ENCODE measurements at regions not wholly inside any gene's neighbourhood (a gene's known extent, or its start where the extent isn't known, plus 50 kb on each side); places are given as distances from the start of the nearest gene placed in this dataset.
A peak's percentile ranks its signal among the peaks of the same experiment; 100 is the strongest.

DNA sequence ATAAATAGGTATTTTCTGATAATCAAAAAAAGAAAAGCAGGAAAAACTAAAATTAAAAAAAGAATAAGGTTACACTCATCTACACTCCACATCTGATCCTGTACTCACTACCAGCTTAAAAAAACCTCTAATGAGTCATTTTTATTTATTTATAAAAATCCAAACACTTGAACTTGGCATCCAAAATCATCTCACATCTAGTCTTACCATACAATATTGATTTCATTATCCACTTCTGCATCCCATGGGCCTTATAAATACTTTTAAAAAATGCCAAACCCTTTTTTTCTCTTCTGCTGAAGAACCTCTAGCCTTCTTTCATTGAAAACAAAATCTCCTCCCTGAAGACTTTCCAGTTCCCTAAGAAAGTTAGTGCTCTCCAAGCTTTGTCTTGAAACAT is 109.7 kb downstream of the TMTC3 start:
- DNase-seq (ENCODE audit: low spot score): no peak

DNA sequence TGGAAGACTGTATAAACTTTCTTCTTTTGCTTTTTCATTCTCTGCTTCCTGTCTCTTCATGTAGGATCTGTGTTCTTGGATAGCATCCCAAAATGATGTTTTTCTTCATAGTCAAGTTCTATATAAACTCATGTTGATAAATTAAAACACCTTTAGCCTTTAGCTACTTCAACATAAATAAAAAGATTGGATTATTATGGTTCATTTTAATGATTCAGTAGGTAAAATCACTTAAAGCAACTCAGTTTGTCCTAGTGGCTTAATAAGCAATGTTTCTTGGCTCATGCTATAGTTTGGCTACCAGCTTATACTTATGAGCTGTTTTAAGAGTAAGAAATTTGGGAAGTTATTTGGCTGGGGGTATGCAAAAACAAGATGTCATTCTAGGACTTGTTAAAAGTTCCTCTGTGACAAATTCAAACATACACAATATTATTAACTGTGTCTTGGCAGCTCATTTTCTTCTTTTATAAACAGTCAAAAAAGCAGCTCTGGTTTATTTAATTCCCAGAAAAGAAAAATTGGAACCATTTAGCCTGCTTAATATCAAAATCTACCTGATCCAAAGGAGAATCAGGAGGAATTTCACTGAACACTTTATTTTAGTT is 111.4 kb downstream of the TMTC3 start:
- no peak for DNase-seq (ENCODE audit: low spot score)

DNA sequence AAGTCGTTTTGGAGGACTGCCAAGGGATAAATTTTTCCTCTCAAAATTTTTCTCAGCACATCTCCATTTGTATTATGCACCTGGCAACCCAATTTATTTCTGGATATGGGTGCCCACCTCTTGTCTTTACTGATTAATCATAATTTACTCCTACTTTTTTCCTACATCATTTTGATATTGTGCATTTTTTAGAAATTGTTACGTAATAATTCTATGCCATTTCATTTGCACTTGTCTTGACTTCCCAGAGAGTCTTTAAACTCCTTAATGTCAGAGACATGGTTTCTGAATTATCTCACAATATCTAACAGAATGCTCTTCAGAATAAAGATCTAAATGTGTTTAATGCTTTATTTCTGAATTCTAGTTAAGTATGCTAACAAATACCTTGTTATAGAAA is 113.1 kb downstream of the TMTC3 start:
- no peak for DNase-seq (ENCODE audit: low spot score)

DNA sequence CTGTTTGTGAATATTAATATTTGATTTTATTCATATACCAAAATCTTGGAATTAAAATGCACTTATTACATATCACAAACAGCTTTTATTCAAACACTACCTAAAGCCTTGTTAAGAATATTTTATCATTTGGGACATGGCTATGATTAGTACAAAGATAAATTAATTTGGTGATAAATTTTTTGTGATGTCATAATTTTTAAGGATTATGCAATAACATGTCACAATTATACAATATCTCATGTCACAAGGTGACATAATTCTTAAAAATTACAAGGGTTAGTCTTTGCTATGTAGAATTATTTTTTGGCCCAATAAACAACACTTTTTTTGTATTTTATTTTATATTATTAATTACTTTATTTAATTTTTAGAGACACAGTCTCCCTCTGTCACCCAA is 113.7 kb downstream of the TMTC3 start:
- DNase-seq (ENCODE audit: low spot score): no peak

DNA sequence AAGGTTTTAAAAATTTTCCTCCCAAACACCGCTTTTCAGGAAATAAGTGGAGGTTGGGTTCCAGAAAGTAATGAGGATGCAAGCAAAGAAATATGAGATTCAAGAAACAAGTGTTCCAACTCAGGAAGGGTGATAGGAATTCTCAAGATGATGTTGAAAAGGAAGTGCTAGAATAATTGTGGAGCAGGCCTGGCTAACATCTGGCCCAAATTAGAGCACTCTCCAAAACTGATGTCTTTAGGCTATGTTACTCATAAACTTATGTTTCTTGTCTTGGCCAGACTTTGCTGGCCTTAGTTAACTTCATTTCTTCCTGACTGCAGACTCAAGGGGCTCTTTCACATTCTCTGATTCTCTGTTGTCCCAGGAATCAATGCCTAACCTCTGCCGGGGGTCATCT is 116.3 kb downstream of the TMTC3 start:
- no peak for DNase-seq (ENCODE audit: low spot score)

DNA sequence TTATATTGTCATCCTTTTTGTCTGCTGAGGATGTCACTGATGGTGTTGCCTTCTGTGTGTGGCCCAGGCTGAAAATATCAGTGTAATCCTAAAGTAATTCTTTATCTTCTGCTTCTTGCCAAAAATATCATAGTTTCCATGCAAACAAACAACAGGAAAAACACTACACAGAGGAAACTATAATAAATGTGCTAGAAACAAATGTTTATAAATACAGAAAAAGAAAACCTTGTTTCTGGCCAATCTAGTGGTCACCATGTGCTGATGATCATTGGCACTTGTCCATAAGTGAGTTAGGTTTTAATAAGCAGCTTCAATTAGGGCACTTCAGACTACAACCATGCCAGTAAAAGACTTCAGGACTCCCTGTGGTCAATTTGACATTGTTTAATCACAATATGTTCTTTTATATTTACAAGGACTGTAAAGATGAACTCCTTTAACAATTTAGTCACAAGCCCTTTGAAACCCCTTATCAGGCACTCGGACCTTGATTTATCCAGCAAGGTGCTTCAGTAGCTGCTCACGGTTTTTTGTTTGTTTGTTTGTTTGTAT is 124.8 kb downstream of the TMTC3 start:
- no peak for DNase-seq (ENCODE audit: low spot score)

DNA sequence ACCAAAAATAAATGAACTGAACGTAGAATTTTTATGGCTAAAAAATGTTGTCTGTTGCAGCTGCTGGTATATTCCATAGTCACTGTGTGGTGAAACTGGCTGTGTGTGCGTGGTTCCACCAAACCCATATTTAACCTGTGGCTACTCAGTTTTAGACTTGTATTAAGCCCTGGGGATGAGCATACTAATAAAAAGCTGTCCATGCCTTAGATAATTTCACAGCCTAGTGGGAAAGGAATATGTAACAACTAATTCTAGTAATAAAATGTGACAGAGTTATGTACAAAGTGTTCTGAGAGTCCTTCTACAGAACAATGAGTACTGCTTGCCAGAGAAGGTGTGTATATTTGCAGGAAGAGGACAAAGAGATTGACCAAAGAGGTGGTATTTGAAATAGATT is 125.5 kb downstream of the TMTC3 start:
- DNase-seq (ENCODE audit: low spot score): no peak

DNA sequence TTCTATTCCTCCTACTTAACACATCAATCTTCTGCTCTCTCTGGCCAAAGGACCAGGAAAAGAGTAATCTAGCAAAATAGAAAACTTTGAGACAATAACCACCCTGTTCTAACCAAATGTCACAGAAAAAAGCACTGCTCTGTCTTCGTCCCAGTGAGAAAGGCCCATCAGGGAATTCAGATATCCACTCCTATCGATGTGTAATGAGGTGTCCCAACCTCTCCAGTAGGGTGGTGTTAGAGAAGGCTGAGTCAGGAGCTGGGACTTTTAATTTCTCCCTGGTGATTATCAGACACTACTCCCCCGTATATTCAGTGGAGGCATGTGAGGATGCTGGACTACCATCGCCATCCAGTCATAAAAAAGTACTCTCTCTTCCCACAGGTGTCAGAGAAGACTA is 130.3 kb downstream of the TMTC3 start:
- DNase-seq (ENCODE audit: low spot score): no peak

DNA sequence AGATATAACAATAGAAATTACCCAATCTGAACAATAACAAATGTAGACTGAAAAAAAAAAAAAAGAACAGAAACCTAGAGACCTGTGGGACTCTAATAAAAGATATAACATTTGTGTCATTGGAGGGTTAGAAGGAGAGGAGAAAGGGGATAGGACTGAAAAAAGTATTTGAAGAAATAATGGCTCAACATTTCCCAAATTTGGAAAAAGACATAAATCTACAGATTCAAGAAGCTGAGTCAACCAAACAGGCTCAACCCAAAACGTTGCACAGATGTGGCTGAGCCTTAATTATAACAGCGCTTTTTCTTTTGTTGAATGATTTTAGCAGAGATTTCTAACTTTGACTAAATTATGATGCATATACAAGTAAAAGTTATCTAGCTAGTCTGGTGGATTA is 131.3 kb downstream of the TMTC3 start:
- DNase-seq (ENCODE audit: low spot score): no peak

DNA sequence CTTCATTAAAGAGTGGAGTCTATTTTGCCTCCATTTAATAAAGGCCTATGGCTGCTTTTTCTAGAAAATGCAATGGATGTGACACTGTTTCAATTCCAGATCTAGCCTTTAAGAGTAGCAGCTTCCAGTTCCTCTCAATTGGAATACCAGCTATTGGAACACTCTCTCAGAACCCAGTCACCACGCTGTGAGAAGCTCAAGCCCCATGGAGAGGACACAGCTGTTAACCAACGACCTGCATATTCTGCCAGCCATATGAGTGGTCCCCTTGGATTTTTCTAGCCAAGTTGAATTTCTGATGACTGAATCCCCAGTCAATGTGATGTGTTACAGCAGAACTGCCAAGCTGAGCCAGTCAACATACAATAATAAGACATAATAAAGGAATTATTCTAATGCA is 131.8 kb downstream of the TMTC3 start:
- DNase-seq (ENCODE audit: low spot score): no peak

DNA sequence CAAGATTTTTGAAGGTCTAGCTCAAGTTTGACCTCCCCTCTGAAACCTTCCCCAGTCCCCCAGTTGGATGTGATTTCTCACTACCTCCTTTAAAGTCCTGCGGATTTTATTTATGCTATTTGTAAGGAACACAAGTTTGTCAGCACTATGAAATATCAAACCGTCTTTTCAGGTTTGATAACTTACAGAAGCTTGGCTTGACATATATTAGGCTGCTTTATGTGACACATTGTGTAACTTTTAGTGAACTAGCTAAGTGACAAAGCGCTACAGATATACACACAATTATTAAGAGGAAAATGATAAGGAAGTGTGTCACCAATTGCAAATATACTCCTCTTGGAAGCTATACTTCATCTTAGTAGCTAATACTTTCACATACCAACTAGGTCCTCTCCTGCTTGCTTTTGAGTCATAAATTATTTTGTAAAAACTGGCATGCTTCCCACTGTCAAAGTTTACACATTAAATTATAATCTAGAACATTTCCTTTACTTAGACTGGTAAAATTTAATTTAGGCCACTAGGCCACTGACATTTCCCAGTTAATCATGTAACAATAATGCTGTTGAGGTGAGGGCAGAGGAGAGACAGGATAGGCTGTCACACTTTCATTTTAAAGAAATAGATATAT is 149.5 kb downstream of the TMTC3 start:
- DNase-seq (ENCODE audit: low spot score): no peak

DNA sequence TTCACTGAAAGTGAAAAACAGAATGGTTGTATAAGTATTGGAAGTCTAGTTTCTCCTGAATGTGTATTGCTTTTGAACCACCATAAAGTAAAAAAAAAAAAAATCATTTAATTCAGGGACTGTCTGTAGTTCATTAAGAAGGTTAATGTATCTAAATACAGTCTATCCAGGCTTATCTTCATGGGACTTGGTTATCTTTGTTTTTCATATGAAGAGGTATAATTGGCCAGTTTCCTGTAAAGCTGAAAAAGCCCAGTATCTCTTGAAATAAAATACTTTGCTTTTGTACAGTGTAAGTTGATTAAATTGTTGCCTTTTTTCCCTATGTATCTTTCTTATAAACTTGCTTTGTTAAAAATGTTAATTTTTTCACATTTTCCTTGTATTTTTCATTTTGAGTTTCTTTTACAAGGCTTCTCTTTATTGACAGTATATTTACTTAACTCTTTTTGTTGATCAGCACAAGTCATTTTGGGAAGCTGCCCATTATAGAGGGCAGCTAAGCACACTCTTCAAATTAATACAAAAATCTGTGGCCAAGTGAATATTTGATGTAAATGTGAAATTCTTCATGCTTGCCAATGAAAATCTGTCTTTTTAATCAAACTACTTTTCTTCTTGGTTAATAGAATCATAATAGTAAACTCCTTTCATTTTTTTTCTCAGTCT is 156.0 kb downstream of the TMTC3 start:
- DNase-seq (ENCODE audit: low spot score): no peak

DNA sequence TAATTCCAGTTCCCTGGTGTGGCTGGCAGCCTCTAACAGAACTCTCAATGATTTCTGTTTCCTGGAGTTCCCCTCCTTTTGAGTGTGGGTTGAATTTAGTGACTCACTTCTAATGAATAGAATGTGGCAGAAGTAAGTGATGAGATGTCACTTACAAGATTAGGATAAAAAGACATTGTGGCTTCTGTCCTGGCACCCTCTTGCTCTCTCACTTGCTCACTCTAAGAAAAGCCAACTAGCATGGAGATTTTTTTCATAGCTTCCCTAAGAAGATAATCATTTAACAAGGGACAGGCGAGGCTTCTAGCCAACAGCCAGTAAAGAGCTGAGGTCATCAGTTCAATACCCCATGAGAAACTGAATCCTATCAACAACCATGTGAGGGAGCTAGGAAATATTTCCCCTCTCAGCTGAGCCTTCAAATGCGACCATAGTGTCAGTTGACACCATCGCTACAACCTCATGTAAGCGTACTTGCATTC is 156.7 kb downstream of the TMTC3 start:
- peak; percentile 1 for DNase-seq (ENCODE audit: low spot score)

DNA sequence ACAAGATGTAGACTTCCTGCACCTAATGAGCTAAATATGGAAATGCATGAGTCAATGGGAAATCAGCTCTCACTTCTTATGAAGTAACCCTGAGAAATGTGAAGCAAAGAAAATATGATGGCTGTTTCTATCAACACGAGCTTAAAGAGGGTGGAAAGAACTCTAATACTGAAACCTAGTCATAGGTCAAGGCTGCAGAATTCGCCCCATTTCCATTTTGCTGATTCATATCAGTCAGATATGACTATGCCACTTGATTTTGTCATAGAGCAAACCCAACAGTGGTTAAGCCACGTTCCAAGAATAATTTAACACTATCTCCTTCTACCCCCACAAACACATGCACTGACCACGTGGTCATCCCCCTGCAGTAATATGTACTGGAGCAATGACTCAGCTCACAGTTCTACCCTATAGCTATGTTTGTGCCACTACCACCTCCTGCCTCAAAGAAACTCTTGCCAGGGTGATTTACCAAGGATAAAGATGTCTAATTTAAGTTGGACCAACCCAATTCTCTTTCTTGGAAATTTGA is 157.5 kb downstream of the TMTC3 start:
- peak; percentile 33 for DNase-seq (ENCODE audit: low spot score)

DNA sequence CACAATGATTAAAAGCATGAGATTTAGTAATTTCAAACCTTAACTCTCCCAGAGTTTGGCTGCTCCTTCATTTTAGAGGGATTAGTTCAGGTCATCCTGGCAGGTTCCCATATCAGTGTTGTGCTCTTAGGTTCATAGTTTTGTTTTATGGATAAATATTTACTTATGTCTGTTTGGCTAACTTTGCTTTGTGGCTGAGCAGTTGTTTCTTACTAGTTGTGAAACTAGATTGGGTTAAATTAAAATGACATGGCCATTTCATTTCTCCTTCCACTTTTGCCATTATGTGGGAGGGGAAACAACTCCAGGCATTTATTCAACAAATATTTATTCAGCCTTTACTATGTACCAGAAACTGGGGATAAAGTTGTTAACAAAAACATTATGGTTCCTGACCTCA is 158.8 kb downstream of the TMTC3 start:
- DNase-seq (ENCODE audit: low spot score): no peak

DNA sequence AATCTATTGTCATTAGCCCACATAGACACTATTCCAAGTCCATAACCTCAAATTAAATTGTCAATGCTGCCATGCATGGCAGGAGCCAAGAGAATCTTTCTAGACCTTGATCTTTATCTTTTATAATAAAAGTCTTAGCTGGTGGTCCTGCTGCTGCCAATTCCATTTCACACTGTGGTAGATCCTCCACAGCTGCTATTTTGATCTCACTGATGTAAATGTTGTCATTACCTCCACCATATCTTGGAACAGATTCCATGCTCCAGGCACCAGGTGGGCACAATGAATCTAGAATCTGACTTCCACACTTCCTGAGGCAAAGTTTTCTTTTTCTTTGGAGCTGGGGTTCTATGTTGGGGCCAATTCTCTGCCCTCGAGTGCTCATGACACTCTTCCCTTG is 161.2 kb downstream of the TMTC3 start:
- DNase-seq (ENCODE audit: low spot score): no peak

DNA sequence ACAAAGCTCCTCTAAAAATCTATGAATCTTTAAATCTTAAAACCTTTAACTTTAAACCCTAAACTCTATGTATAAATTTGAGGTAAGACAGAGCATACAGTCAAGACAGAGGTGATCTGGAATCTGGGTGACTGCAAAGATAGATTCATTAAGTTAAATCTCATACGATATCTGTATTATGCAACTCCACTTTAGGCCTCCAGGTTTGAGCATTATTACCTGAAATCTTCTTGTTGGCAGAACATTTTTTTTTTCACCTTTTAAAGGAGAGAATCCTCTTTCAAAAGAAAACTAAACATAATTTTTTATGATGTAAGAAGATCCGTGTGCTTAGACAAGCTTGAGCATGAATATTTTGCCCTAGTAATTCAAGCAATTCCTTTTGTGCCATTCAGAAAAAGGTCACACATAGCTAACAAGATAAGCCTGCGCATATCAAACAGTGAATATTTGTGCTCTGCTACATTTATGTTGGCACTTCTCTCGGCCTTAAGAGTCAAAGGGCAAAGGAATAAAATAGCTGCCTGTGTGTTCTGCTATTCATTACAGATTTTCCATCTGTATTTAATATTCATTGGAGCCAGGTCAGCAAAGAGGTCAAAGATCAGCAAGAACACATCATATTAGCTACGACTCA is 163.3 kb downstream of the TMTC3 start:
- no peak for DNase-seq (ENCODE audit: low spot score)

DNA sequence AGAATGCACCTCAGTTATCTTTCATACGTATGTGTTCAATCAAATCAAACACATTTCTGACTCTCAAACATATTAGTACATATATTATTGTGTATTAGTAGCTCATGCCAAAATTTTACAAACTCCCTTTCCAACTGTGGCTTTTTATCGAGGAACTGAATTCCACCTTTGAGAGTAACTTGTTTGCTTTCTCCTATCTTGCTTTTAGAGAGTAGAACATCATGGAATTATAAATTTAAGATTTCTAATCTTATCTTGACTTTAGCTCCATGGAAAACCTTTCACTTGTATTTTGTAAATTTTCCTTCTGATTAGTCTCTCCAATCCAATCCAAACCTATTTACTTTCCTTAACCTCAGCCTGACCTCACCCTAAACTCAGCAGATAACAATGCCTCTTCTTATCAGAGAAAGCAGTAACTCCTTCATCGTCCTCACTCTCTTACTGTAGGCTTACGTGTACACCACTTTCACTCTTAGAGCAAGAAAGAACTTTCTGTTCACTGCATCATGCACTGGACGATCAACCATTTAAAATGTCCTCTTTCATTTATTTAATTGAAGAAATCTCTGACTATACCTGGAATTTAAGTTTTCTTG is 164.5 kb downstream of the TMTC3 start:
- DNase-seq (ENCODE audit: low spot score): no peak

DNA sequence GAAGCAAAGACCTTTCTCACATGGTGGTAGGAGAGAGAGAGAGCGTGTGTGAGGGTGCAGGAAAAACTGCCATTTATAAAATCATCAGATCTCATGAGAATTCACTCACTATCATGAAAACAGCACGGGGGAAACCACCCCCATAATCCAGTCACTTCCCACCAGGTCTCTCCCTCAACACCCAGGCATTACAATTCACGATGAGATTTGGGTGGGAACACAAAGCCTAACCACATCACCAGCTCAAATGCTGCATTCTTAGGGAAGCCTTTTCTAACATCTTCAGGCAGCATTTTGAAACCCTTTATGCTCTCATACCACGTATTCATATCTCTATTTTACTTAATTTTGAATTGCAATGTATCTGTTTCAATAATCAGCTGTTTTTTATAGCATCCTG is 165.9 kb downstream of the TMTC3 start:
- no peak for DNase-seq (ENCODE audit: low spot score)

DNA sequence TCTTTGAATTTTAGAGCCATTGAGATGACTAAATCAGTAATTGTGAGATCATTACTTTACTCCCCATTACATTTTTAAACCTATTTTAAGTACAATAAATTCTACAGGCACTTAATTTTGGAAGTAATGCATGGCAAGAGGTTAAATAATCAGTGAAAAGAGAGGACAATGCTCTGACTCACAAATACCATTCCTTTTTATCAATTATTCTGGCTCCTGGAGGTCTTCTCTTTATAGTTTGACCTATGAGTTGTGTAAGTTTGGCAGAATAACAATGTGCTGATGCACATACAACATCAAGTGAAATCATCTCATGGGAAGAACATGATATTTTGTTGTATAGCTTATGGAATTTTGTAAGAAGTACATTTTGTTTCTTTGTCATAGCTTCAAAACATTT is 166.7 kb downstream of the TMTC3 start:
- no peak for DNase-seq (ENCODE audit: low spot score)

DNA sequence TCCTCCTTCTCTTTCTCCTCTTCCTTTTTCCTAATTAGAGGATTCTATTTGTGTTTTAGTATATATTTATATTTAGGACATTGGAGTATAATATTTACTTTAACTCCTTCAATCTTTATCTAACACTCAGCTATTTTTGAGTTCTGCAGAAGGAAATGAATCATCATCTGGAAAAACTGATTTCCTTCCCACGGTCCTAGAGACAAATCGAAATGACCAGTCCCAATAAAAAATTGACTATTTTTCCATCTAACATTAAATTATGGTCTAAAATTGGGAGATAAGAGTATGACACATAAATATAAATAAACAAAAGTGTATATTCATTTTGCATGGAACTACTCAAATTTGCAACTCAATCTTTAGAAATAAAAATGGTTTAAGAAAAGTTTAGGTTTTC is 167.4 kb downstream of the TMTC3 start:
- DNase-seq (ENCODE audit: low spot score): no peak

DNA sequence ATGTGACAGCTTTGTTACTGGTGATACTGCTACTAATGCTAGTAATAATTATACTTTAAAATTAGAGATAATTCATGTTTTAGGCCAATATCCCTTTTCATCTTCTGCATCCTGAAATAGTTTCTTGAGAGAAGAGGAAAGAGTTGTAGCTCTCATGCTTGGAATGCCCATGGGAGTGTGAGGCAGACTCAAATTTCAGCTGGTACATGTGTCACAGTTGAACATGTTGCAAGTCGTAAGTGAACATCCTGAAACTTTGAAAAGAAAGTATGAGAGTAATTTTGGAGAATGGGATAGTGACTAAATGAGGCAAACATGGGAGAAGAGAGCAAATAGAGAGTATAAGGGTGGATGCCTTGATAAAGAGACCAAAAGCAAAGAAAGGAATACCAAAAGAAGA is 168.0 kb downstream of the TMTC3 start:
- no peak for DNase-seq (ENCODE audit: low spot score)
